ENCODE measurements at regions not wholly inside any gene's neighbourhood (a gene's known extent, or its start where the extent isn't known, plus 50 kb on each side); places are given as distances from the start of the nearest gene placed in this dataset.

GRCh38 chr16:63385714-63386432 lies 1349.6 kb upstream of the CDH8 start:
- no peak for TF ChIP-seq CTCF (IDR thresholded peaks at IDR 0.05)
- no peak for TF ChIP-seq POLR2A (IDR thresholded peaks at IDR 0.05)

Data from vagina (tissue), 2 donors.